ENCODE measurements at regions not wholly inside any gene's neighbourhood (a gene's known extent, or its start where the extent isn't known, plus 50 kb on each side); places are given as distances from the start of the nearest gene placed in this dataset.

DNA sequence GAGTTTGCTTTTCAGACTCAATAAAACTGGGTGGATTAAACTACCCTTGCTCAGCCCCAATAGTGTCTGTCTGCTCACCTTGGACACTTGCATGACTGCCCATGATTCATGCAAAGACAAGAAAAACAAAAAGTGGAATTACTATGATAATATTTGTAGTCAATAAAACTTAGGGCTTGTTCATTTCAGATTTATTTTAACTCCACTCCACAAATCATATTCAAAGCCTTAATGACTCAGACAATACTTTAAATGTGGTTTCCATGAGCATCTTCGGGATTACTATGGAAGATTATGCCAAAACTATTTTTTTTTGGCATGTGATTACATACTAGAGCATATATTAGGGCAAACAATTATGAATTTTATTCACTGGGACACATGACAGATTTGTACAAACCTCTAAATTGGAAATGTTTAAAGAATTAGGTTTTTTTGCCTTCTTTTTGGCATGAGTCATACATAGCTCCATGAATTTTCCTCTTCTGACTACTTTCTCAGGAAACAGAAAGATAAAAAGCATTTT, 468.9 kb downstream of the ACTL7B start:
- Mint-ChIP-seq H3K4me3 (no peak overlapping the region), H3K27ac (no peak overlapping the region), H3K27me3 (peaks cover 7% of the 10 kb centered on the region), H3K9me3 (ENCODE audit: insufficient read depth) (no peaks in the 10 kb centered on the region), H3K4me1 (no peaks in the 10 kb centered on the region)
- Histone ChIP-seq H3K4me3 (ENCODE audit: control extremely low read depth in 1 of 5, extremely low read depth in 1 of 5, insufficient read depth in 1 of 5, low read depth in 2 of 5, low read length in 4 of 5) (no peak overlapping the region), H3K27ac (ENCODE audit: low read length in 2 of 2) (no peak overlapping the region), H4K20me1 (ENCODE audit: control insufficient read depth, insufficient read depth, low read length, poor library complexity, severe bottlenecking) (no peaks in the 10 kb centered on the region), H3K4me1 (ENCODE audit: control insufficient read depth in 2 of 2, insufficient read depth in 2 of 2, low read length in 2 of 2) (no peaks in the 10 kb centered on the region), H3K9me3 (ENCODE audit: control extremely low read depth in 1 of 3, control insufficient read depth in 2 of 3, insufficient read depth in 1 of 3, low read length in 2 of 3) (no peaks in the 10 kb centered on the region), H3K9ac (ENCODE audit: low read length) (no peak overlapping the region), H3K27me3 (replicated peaks in 1 of 4; ENCODE audit: control extremely low read depth in 1 of 4, control insufficient read depth in 3 of 4, insufficient read depth in 4 of 4, low read length in 3 of 4) (no peaks in the 10 kb centered on the region), H3K36me3 (replicated peaks in 1 of 2; ENCODE audit: control extremely low read depth in 1 of 2, control insufficient read depth in 1 of 2, extremely low read depth in 1 of 2, insufficient read depth in 2 of 2, low read length in 1 of 2) (no peaks in the 10 kb centered on the region), H2AFZ (ENCODE audit: insufficient read depth, low read depth, low read length, poor library complexity, severe bottlenecking) (no peak overlapping the region), H3K79me2 (ENCODE audit: control insufficient read depth, insufficient read depth, low read length) (no peaks in the 10 kb centered on the region), H3K4me2 (replicated peaks; ENCODE audit: low read depth, low read length, poor library complexity, severe bottlenecking) (no peak overlapping the region)
- ATAC-seq (ENCODE audit: low read depth) (no peak), DNase-seq (no peak)
- WGBS (ENCODE audit: insufficient coverage) = no CpG with 5 or more reads among the region's 1 CpG
- intact Hi-C loops (cut with micrococcal nuclease) = no loop called here
- TF ChIP-seq, protein P1, sequence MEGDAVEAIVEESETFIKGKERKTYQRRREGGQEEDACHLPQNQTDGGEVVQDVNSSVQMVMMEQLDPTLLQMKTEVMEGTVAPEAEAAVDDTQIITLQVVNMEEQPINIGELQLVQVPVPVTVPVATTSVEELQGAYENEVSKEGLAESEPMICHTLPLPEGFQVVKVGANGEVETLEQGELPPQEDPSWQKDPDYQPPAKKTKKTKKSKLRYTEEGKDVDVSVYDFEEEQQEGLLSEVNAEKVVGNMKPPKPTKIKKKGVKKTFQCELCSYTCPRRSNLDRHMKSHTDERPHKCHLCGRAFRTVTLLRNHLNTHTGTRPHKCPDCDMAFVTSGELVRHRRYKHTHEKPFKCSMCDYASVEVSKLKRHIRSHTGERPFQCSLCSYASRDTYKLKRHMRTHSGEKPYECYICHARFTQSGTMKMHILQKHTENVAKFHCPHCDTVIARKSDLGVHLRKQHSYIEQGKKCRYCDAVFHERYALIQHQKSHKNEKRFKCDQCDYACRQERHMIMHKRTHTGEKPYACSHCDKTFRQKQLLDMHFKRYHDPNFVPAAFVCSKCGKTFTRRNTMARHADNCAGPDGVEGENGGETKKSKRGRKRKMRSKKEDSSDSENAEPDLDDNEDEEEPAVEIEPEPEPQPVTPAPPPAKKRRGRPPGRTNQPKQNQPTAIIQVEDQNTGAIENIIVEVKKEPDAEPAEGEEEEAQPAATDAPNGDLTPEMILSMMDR (IDR thresholded peaks at IDR 0.05) = no peak
- no peak for TF ChIP-seq EZH2 (IDR thresholded peaks at IDR 0.05; ENCODE audit: borderline replicate concordance, insufficient read depth, low read depth, low read length, poor library complexity, severe bottlenecking)
- CTCF ChIA-PET = no interaction called here
- POLR2A ChIA-PET = no interaction called here

DNA sequence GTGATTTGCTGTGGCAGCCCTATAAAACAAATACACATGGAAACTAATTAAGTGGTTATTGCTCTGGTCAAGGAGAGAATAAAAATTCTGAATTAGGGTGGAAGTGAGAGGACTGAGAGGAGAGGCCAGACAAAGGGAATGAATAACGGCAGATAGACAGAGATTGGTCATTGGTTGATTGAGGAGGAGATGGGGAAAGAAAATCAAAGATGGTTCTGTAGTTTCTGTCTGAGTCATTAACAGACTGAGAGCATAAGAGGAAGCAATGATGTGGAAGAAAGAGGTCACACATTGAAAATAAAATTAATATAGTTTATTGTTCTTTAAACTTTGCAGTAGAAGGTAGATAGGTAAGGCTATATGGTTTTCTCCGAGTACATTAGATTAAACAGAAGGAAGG, 469.8 kb downstream of the ACTL7B start:
- no peak for DNase-seq
- no peak overlapping the region for H3K27ac ChIP-seq (ENCODE audit: low read length in 2 of 2)
- H4K20me1 ChIP-seq (ENCODE audit: control insufficient read depth, insufficient read depth, low read length, poor library complexity, severe bottlenecking) = no peaks in the 10 kb centered on the region
- Mint-ChIP-seq H3K27ac (no peak overlapping the region), H3K4me3 (no peak overlapping the region), H3K4me1 (no peaks in the 10 kb centered on the region), H3K27me3 (peaks cover 7% of the 10 kb centered on the region), H3K9me3 (ENCODE audit: insufficient read depth) (no peaks in the 10 kb centered on the region)
- no peaks in the 10 kb centered on the region for H3K27me3 ChIP-seq (replicated peaks in 1 of 4; ENCODE audit: control extremely low read depth in 1 of 4, control insufficient read depth in 3 of 4, insufficient read depth in 4 of 4, low read length in 3 of 4)
- POLR2A ChIA-PET = no interaction called here
- H3K9me3 ChIP-seq (ENCODE audit: control extremely low read depth in 1 of 3, control insufficient read depth in 2 of 3, insufficient read depth in 1 of 3, low read length in 2 of 3) = no peaks in the 10 kb centered on the region
- H3K9ac ChIP-seq (ENCODE audit: low read length) = no peak overlapping the region
- no peaks in the 10 kb centered on the region for H3K36me3 ChIP-seq (replicated peaks in 1 of 2; ENCODE audit: control extremely low read depth in 1 of 2, control insufficient read depth in 1 of 2, extremely low read depth in 1 of 2, insufficient read depth in 2 of 2, low read length in 1 of 2)
- 88% methylated on average over 1 of the region's 2 CpGs for whole genome bisulfite sequencing (ENCODE audit: insufficient coverage)
- no peak overlapping the region for H3K4me2 ChIP-seq (replicated peaks; ENCODE audit: low read depth, low read length, poor library complexity, severe bottlenecking)
- H2AFZ ChIP-seq (ENCODE audit: insufficient read depth, low read depth, low read length, poor library complexity, severe bottlenecking) = no peak overlapping the region
- no peak for ATAC-seq (ENCODE audit: low read depth)
- H3K4me3 ChIP-seq (ENCODE audit: control extremely low read depth in 1 of 5, extremely low read depth in 1 of 5, insufficient read depth in 1 of 5, low read depth in 2 of 5, low read length in 4 of 5) = no peak overlapping the region
- CTCF ChIA-PET = no interaction called here
- no peaks in the 10 kb centered on the region for H3K4me1 ChIP-seq (ENCODE audit: control insufficient read depth in 2 of 2, insufficient read depth in 2 of 2, low read length in 2 of 2)
- intact Hi-C loops (cut with micrococcal nuclease) = no loop called here
- H3K79me2 ChIP-seq (ENCODE audit: control insufficient read depth, insufficient read depth, low read length) = no peaks in the 10 kb centered on the region
- TF ChIP-seq, protein P1 (IDR thresholded peaks at IDR 0.05) = no peak
- TF ChIP-seq EZH2 (IDR thresholded peaks at IDR 0.05; ENCODE audit: borderline replicate concordance, insufficient read depth, low read depth, low read length, poor library complexity, severe bottlenecking) = no peak

Data from B cell (primary cell).